ELR (cell line): ENCODE measurements at regions not wholly inside any gene's neighbourhood (a gene's known extent, or its start where the extent isn't known, plus 50 kb on each side); places are given as distances from the start of the nearest gene placed in this dataset.
"Not testable (repeated sequence)": the region's sequence is repeated elsewhere in the genome, so short reads cannot be mapped to it uniquely, and the experiment has no call there.

Experiments used
- DNase-seq: peaks from one replicate; pipeline ENCODE4 v3.0.0-alpha.2; 2015; ENCODE audit warnings: low read depth

DNA sequence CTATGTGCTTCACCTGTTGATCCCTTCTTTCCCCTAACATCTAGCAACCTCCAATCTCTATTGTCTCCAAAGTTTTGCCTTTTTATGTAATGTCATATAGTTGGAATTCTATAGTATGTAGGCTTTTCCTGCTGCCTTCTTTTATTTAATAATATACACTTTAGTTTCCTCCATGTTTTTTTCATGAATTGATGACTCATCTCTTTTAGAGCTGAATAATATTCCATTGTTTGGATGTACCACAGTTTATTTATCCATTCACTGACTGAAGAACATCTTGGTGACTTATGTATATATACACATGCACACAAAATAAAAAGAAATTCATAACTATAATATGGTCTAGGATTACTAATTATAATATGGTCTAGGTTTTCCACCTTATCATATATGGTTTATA, 1314.2 kb downstream of the OTOL1 start:
- no peak for DNase-seq

DNA sequence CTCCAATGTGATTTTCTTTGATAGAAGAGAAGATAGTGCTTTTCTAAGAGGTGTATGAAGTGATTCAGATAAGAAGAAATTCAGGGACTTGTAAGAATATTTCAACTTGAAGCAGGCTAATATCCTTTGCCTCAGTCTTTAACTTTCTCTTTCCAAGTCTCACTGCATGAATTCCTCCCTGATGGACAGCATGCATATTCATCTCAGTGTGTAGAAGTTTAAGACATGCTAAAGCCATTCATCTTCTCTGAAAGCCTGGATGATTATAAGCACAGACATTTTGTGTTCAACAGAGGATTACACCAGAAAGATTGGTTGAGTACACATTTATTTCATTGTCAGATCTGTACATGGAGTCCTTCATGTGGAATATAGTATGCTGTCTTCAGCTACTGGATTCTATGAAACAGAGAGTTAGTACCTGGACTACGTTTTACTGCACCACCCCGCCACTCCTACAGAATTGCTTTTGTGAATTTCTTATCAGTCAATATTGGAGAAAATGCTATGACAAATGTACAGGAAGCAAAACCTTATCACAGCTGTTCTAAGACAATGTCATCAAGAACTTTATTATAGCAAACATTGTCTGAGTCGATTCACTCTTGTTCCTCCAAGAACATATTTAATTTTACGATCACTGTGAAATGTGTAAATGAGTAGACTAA, 1346.1 kb downstream of the OTOL1 start:
- DNase-seq = no peak

DNA sequence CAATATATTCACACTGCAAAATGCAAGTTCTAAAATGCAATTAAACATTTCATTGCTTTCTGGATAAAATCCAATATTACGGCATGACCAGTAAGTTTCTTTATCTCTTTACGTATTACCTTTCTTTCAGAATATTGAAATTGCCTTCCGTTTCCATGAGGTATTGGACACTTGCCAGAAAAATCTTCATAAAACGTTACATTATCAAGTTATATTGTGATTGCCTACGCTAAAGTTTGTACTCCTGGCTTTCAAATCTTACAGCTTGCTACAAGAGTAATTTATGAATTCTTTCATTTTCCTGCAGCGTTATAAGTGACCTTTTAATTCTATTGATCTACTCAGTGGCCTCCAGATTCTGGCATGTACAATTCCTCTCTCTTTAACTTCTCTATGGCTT, 1349.3 kb downstream of the OTOL1 start:
- no peak for DNase-seq

DNA sequence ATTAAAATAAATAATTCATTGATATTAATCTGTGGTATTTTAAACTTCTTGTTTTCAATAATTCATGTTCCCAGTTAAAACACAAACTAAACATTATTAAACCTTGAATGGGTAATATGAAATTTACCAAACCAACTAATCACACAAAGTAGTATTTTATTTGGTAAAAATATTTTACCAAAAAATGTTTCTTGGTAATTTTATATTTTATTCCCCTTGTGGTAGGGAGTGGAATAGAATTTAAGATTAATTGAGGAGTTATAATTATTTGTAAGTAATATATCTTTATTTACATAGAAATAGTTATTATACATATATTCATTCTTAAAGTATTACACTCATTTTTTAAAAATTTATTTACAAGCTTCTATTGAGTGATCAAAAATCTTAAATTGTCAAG, 1350.9 kb downstream of the OTOL1 start:
- DNase-seq = no peak

DNA sequence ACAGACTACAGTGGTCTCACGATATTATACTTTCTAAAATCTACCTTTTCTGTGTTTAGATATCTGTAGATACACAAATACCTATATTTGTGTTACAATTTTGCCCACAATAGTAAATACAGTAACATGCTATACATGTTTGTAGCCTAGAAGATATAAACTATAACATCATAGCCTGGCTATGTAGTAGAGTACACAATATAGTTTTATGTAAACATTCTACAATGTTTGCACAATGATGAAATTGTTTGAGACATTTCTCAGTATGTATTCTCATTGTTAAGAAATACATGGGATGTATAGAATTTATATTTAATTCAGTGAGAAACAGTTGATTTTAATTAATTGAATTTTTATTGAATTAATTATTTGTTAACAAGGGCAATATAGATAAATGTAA, 1367.0 kb downstream of the OTOL1 start:
- no peak for DNase-seq

DNA sequence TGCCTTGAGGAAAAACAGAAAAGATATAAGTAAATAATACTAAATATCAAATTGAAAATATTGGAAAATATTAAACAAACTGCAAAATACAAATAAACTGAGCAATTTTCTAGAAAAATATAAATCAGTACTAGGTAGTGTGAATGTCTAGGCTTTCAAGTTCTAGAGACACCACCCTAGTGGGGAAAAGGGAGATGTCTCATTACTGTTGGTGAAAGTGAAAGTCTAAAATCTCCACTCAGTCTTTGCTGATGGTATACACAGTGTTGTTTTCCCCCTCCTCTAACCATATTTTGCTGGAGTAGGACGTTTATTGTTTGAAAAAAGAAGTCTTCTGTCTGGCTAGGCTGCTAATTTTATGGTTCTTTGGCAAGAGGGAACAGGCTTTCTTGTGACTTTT, 1368.9 kb downstream of the OTOL1 start:
- DNase-seq = peak; percentile 8

DNA sequence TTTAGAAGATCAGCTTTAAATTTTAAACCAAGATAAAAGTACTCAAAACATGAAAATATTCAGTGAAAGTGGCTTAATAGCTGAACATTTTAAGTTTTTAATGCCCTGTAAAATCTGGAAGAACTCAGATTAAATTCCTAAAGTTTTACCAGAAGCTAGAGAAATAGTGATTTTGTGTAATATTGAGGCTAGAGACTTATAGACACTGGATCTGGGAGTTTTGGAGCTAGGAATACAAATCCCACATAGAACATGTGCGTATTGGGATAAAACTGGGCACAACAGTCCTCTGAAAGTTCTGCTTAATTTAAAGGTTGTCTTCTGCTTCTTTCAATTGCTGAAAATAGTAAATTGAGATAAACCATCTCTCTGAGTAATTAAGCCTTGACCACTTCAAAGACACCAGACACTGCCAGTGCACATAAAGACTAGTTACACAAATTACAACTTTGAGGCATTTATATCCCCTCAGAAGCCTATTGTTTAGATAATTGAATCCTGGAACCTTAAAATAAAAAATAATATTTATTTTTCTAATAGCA, 1382.5 kb downstream of the OTOL1 start:
- no peak for DNase-seq

DNA sequence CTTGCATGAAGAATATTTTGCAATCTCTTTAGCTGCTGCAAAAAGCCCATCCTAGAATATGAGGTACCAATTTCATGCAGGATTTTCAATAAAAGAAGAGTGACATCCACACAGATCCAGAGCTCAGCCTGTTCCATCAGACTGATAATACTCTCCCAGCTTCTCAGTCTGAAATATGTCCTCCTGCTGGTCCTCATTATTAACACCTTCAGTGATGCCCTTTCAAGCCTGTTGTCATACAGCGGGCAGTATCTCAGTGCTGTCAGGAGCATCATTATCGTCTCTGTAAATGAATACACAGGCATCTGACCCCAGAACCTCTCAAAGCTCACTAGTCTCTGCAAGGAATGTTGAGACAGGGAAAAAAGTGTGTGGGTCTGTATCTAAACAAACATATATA, 1387.8 kb downstream of the OTOL1 start:
- DNase-seq = no peak

DNA sequence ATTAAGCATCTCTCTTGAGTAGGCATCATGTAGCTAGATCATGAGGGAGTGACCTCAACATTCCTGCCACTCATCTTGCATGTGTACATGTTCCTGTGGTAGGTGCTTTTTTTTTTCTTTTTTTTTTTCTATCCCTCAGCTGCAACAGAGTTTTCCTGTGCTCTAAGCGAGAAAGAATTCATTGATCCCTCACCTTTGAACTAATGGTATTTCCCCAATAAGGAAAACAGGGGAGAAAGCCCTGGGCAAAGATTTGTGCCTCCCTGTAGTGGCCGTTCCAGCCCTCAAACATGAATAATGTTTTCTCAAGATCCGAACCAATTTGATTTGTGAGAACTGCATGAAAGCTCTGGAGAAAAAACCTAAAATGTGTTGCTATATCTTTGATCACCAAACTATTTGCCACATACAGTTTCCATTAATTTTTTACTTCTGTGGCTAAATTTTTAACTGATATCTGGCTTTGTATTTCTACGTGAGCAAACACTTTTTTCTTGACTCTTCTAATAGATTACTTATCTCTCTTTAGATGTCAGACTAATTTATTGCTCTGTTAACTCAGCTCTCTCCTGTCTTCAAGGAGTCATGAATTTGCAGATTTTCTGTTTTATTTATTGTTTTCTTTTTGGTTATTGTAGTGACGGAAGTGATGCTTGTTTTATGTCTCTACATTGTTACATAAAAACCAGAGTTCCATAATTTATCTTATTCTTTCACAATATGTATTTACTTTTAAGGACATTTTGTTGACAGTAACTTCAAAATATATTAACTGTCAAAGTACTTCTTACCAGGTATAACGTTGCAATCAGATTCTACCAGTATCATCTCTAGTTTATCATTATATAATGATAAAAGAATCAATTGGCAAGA, 1396.5 kb downstream of the OTOL1 start:
- DNase-seq = no peak

DNA sequence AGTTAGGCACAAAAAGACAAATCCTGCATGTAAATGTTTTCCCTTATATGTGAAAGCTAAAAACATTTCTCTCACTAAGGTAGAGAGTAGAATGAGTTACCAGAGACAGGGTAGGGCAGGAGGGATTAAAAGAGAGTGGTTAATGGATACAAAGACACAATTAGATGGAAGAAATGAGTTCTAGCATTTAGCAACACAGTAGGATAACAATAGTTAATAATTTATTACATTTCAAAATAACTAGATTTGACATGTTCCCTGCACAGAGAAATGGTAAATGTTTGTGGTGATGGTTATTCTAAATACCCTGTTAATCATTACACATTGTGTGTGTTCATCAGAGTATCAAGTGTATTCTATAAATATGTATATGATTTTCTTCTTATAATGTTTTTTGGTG, 1400.7 kb downstream of the OTOL1 start:
- no peak for DNase-seq

DNA sequence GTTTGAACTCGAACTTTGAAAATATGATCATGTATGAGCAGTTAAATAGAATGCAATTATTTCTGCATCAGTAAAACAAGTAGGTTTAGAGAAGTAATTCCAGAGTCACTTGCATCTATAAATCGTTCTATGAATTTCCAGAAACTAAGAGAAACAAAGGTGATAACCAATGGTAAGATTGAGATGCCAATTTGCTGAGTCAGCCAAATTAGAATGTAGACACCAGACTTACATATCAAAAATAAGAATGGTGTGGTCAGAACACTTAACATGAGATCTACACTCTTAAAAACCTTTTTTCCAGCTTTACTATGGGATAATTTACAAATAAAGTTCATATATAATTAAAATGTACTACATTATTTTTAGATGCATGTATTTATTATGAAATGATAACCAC, 1435.9 kb downstream of the OTOL1 start:
- DNase-seq = no peak

DNA sequence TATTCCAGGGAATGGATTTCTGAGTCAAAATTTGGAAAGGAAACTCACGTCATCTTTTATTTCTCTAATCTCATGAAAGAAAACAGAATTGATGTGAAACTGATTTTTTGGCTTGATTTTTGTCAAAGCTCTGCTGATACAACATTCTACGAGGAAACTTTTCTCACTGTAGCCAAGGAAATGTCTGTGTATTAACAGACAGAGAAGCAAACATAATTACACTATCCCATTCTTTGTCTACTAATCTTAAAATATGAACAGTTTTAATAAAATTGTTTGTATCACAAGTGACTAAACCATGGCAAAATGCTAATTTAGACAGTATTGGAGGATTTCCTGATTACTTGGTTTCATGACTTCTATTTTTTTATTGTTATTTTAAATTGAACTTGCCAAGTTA, 1437.0 kb downstream of the OTOL1 start:
- no peak for DNase-seq

DNA sequence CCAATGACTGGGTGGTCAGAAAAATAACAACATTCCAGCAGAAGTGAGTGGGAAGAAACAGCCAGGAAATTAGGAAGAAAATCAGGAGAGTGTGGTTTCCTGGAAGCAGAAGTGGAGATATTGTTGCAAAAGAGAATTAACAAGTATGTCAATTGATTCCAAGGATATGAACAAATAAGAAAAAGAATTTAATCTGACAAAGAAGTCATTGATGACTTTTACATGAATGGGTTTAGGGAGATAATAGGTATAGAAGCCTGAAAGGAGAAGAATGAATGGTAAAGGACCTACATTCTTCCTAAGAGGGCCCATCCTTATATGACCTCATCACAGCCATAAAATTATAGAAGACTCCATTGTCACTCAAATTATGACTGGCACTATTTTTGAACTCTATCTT, 1440.1 kb downstream of the OTOL1 start:
- no peak for DNase-seq

DNA sequence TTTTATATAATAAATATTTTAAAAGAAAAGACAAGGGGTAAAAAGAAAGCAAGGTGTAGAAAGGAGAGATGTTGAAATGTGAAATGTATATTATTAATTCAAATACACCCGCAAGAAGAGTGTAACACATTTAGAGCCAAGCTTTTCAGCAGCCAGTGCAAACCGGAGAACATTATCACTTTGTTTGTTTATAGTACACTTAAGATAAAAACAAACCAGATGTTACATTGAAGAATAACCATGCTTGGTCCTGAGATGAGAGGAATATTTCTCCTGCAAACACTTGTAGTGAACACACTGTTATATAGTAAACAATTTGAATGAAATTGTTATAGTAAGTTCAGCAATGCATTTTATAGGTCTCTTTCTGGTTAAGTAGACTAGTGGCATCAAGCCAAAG, 1441.5 kb downstream of the OTOL1 start:
- no peak for DNase-seq

DNA sequence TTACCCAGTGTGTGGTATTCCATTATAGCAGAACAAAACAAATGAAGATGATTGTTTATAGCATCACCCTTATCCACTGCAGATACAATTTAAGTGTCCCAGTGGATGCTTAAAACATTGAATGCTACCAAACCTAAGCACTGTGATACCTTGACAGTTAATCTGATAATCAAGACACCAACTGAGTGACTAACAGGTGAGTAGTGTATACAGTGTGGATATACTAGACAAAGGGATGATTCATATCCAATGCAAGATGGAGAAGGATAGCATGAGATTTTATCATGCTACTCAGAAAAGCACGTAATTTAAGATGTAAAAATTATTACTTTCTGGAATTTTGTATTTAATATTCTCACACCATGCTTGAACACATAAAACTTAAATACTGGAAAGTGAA, 1449.0 kb downstream of the OTOL1 start:
- DNase-seq = peak; percentile 53

DNA sequence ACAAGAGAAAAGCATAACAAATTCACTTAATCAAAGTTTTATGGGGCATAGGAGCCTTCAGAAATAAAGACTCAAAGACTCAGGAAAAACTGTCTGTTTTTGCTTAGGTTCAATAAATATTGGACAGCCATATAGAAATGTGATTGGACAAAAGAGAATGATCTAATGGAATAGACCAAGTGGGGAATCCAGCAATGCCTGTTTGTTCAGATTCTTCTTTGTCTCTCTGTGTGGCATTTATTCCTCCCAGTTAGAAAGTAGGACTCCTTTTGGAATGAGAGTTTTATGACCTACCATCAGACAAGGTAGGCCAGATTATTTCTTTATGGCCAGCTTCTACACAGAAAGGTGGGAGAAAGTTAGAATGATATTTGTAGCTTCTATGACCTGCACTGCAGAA, 1460.1 kb downstream of the OTOL1 start:
- no peak for DNase-seq

DNA sequence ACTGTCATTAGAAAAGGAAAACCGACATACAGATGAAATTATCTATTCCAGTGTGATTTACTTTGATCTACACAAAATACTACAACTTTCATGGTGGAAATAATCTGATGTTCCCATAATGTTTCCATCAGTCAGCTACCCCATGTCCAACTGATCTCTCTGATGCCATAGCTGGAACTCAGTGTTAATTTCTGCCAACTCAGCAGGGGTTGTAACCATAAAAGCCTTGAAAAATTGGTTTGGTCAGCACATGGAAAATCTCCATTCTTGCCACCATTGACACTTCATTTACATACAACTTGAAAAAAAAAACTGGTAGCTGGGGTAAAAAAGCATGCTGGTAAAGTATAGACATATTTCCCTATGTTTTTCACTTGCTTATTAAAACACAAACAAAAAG, 1463.7 kb downstream of the OTOL1 start:
- DNase-seq = no peak

DNA sequence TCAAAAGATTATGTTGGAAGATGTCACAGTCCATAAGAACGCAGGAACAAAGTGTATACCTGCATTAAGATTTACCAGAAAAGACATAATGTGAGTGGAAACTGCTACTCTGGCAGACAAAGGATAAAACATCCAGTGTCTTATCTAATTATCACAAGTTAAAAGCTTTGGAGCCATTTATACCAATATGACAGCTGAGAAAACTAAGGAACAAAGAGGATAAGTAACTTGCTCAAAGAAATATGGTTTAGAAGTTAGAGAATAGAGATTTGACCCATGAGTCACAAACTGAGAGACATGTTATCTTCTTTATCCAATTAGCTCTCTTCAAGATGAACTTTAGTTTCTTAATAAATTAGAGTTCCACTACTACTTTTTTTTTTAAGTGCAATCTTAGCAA, 1473.7 kb downstream of the OTOL1 start:
- no peak for DNase-seq

DNA sequence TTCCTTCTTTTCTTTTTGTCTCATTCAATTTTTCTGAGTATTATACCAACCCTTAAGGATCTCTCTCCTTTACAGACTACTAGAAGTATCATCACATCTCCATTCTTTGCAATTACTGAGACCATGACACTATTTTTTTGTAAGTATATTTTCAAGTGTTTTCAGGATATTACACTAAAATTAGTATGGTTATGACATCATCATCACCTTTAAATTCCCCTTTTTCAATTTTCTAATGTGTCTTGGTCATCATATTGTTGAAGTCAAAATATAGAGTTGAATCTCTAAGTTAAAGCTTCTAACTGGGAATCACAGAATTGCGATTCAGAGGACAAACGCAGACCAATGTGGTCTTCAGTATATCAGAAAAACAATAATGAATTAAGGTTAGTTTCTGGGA, 1475.1 kb downstream of the OTOL1 start:
- DNase-seq = no peak

DNA sequence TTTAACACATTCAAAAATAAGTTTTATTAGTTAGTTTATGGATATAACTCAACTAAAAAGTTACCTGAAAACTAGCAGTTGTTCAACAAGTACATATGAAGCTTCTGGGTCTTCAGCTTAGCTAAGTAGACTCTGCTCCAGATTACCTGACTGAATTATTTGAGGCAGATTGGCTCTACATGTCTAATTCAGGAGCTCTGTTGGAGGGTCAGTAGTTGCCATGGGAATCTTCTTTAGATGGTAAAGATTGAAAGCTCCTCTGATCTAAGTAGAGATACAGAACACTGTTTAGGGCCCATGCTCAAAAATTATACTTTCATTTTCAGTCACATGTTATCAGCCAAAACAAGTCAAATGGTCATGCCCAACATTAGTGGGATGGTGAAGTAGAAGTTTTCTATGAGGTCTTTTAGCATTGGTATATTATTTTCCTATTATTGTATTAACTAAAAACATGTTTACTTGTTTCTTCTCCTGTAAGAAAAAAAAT, 1476.9 kb downstream of the OTOL1 start:
- no peak for DNase-seq

DNA sequence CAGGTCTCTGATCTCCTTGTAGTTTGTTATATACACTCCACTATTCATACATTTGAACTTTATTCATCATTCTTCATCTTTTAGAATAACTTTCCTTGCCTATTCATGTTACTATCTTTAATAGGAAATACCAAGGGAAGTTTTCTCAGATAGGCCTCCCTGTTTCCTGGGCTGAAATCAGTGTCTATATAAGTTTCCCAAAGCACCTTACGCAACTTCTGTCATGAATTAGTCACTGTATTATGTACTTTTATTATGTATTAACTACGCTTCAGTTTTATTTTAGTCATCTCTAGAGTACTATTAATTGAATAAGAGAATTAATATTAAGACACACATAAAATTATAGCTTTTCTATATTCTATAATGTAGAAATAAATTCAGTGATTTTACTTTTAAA, 1481.5 kb downstream of the OTOL1 start:
- DNase-seq = peak; percentile 43

DNA sequence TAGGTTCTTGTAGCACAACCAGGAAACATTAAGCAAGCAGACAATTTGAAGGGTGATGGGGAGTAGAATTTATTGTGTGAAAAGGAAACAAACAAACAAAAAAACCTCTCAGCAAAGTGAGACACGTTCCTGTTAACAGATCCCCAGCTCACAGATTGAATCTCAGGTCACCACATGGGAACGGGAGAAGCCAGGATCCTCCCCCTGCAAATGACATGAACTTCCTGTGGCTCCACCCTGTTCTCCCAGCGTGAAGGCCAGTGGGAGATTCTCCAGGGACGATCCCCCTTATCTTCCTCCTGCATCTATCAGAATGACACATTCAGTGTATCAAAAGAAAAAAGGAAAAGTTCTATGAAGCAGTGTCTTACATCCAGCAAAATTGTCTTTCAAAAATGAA, 1488.1 kb downstream of the OTOL1 start:
- DNase-seq = peak; percentile 36

DNA sequence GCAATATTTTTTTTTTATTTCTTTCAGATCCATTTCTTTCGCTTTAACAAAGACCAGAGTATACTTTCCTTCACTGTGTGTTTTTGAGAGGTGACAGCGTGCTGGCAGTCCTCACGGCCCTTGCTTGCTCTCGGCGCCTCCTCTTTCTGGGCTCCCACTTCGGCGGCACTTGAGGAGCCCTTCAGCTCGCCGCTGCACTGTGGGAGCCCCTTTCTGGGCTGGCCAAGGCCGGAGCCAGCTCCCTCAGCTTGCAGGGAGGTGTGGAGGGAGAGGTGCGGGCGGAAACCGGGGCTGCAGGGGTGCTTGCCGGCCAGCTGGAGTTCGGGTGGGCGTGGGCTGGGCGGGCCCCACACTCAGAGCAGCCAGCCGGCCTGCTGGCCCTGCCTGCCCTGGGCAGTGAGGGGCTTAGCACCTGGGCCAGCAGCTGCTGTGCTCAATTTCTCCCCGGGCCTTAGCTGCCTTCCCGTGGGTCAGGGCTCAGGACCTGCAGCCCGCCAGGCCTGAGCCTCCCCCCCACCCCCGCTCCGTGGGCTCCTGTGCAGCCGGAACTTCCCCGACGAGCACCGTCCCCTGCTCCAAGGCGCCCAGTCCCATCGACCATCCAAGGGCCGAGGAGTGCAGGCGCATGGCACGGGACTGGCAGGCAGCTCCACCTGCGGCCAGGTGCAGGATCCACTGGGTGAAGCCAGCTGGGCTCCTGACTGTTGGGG, 1490.6 kb downstream of the OTOL1 start:
- not testable (repeated sequence) for DNase-seq
